Astrocyte (in vitro differentiated cells and primary cell): ENCODE measurements at regions not wholly inside any gene's neighbourhood (a gene's known extent, or its start where the extent isn't known, plus 50 kb on each side); places are given as distances from the start of the nearest gene placed in this dataset.

ENCODE experiments used
- DNase-seq: peaks from one replicate; pipeline ENCODE4 v3.0.0-alpha.2; 2010; ENCODE audit warnings: low read depth
- FAIRE-seq: peaks from 2 replicates; lab custom pipeline; 2011; peaks lifted over from hg19 to GRCh38; lab: Jason Lieb, UNC
- H2AFZ ChIP-seq: 2 replicates; pipeline ENCODE4 v1.6.0; 2012; ENCODE audit warnings: low read depth, low read length, inconsistent platforms
- H3K27ac ChIP-seq: 2 replicates; pipeline ENCODE4 v1.5.1; 2011; ENCODE audit warnings: low read depth, low read length, inconsistent platforms
- H3K27me3 ChIP-seq: 2 replicates; pipeline ENCODE4 v1.6.0; 2011; ENCODE audit warnings: low read length, inconsistent platforms; ENCODE audit not compliant: insufficient read depth
- H3K36me3 ChIP-seq: 2 replicates; pipeline ENCODE4 v1.5.1; 2011; ENCODE audit warnings: low read length, inconsistent platforms; ENCODE audit not compliant: insufficient read depth
- H3K4me1 ChIP-seq: 2 replicates; pipeline ENCODE4 v1.5.1; 2011; ENCODE audit warnings: low read length, inconsistent platforms; ENCODE audit not compliant: insufficient read depth
- H3K4me2 ChIP-seq: 2 replicates; pipeline ENCODE4 v1.6.0; 2012; ENCODE audit warnings: low read length, inconsistent platforms
- H3K4me3 ChIP-seq: 2 replicates; pipeline ENCODE4 v1.5.1; 2011; ENCODE audit warnings: low read depth, mild to moderate bottlenecking, low read length, inconsistent platforms; ENCODE audit not compliant: insufficient read depth
- H3K79me2 ChIP-seq: 2 replicates; pipeline ENCODE4 v1.6.0; 2012; ENCODE audit warnings: mild to moderate bottlenecking, low read length, inconsistent platforms; ENCODE audit not compliant: insufficient read depth
- H3K9ac ChIP-seq: 2 replicates; pipeline ENCODE4 v1.6.0; 2012; ENCODE audit warnings: mild to moderate bottlenecking, low read length, inconsistent platforms
- H3K9me3 ChIP-seq: 2 replicates; pipeline ENCODE4 v1.5.1; 2012; ENCODE audit warnings: low read depth, mild to moderate bottlenecking, low read length, inconsistent platforms; ENCODE audit not compliant: insufficient read depth
- H4K20me1 ChIP-seq: 2 replicates; pipeline ENCODE4 v1.6.0; 2012; ENCODE audit warnings: low read length, inconsistent platforms; ENCODE audit not compliant: insufficient read depth
- H3K27ac Mint-ChIP-seq: one replicate; pipeline ENCODE4 v1.8.0; 2021; ENCODE audit warnings: mild to moderate bottlenecking, mixed read lengths; ENCODE audit not compliant: unreplicated experiment
- H3K27me3 Mint-ChIP-seq: one replicate; pipeline ENCODE4 v1.8.0; 2021; ENCODE audit warnings: low read depth, mixed read lengths; ENCODE audit not compliant: unreplicated experiment
- H3K36me3 Mint-ChIP-seq: one replicate; pipeline ENCODE4 v1.8.0; 2021; ENCODE audit warnings: low read depth, mixed read lengths; ENCODE audit not compliant: unreplicated experiment
- H3K4me1 Mint-ChIP-seq: one replicate; pipeline ENCODE4 v1.8.0; 2021; ENCODE audit warnings: low read depth, mixed read lengths; ENCODE audit not compliant: unreplicated experiment
- H3K4me3 Mint-ChIP-seq: one replicate; pipeline ENCODE4 v1.8.0; 2021; ENCODE audit warnings: mild to moderate bottlenecking, moderate library complexity, mixed read lengths; ENCODE audit not compliant: unreplicated experiment
- H3K9me3 Mint-ChIP-seq: one replicate; pipeline ENCODE4 v1.8.0; 2021; ENCODE audit warnings: mild to moderate bottlenecking, mixed read lengths; ENCODE audit not compliant: unreplicated experiment
- CTCF ChIP-seq: IDR thresholded peaks from 2 replicates; pipeline ENCODE4 v1.5.1; 2011; ENCODE audit warnings: low read depth, mild to moderate bottlenecking, inconsistent platforms, low read length, moderate library complexity; ENCODE audit not compliant: insufficient read depth
- EZH2 ChIP-seq: IDR thresholded peaks from 2 replicates; pipeline ENCODE4 v1.6.1; 2012; ENCODE audit warnings: mild to moderate bottlenecking, low read length, inconsistent platforms; ENCODE audit not compliant: insufficient read depth

- Histone ChIP-seq H3K4me1 (peaks cover 22% of the 10 kb centered on the region), H3K27me3 (no peaks in the 10 kb centered on the region), H3K4me3 (no peak overlapping the region), H3K4me2 (no peak overlapping the region), H3K9me3 (no peaks in the 10 kb centered on the region), H3K9ac (peak overlapping the region; percentile 35), H3K27ac (peak overlapping the region; percentile 69), H3K36me3 (no peaks in the 10 kb centered on the region), H4K20me1 (no peaks in the 10 kb centered on the region), H2AFZ (no peak overlapping the region), H3K79me2 (no peaks in the 10 kb centered on the region)
- peak; percentile 55 for FAIRE-seq
- Mint-ChIP-seq H3K9me3 (no peaks in the 10 kb centered on the region), H3K27me3 (no peaks in the 10 kb centered on the region), H3K36me3 (no peaks in the 10 kb centered on the region), H3K4me1 (peaks cover 29% of the 10 kb centered on the region), H3K27ac (peak overlapping the region; percentile 90), H3K4me3 (no peak overlapping the region)
- TF ChIP-seq EZH2 (no peak), CTCF (no peak)
- peak; percentile 99 for DNase-seq
These were observed 117.3 kb downstream of the POSTN start for GRCh38 chr13:37481011-37481884.

GRCh38 chr13:37479916-37480315 lies 118.7 kb downstream of the POSTN start:
- no peaks in the 10 kb centered on the region for H3K27me3 ChIP-seq
- no peaks in the 10 kb centered on the region for H3K9me3 Mint-ChIP-seq
- no peak overlapping the region for H3K4me3 Mint-ChIP-seq
- no peaks in the 10 kb centered on the region for H3K27me3 Mint-ChIP-seq
- no peaks in the 10 kb centered on the region for H3K79me2 ChIP-seq
- H2AFZ ChIP-seq, result no peak overlapping the region
- H4K20me1 ChIP-seq, result no peaks in the 10 kb centered on the region
- no peak overlapping the region for H3K4me2 ChIP-seq
- H3K4me1 ChIP-seq, result peaks cover 12% of the 10 kb centered on the region
- FAIRE-seq, result no peak
- peaks cover 37% of the 10 kb centered on the region for H3K4me1 Mint-ChIP-seq
- H3K9me3 ChIP-seq, result no peaks in the 10 kb centered on the region
- H3K27ac Mint-ChIP-seq, result peak overlapping the region; percentile 71
- H3K4me3 ChIP-seq, result no peak overlapping the region
- H3K36me3 Mint-ChIP-seq, result no peaks in the 10 kb centered on the region
- DNase-seq, result no peak
- no peaks in the 10 kb centered on the region for H3K36me3 ChIP-seq
- TF ChIP-seq EZH2, result no peak
- TF ChIP-seq CTCF, result no peak
- no peak overlapping the region for H3K27ac ChIP-seq
- no peak overlapping the region for H3K9ac ChIP-seq

- no peak overlapping the region for H3K4me3 Mint-ChIP-seq
- no peaks in the 10 kb centered on the region for H3K36me3 ChIP-seq
- H3K27me3 ChIP-seq, result no peaks in the 10 kb centered on the region
- H3K9ac ChIP-seq, result peak overlapping the region; percentile 15
- peak overlapping the region; percentile 18 for H3K4me2 ChIP-seq
- H3K4me3 ChIP-seq, result no peak overlapping the region
- no peak for TF ChIP-seq EZH2
- TF ChIP-seq CTCF, result no peak
- peaks cover 12% of the 10 kb centered on the region for H3K4me1 ChIP-seq
- no peaks in the 10 kb centered on the region for H3K27me3 Mint-ChIP-seq
- DNase-seq, result peak; percentile 73
- peaks cover 4% of the 10 kb centered on the region for H3K9me3 Mint-ChIP-seq
- H3K79me2 ChIP-seq, result no peaks in the 10 kb centered on the region
- no peaks in the 10 kb centered on the region for H3K36me3 Mint-ChIP-seq
- peak overlapping the region; percentile 13 for H2AFZ ChIP-seq
- no peaks in the 10 kb centered on the region for H4K20me1 ChIP-seq
- FAIRE-seq, result peak; percentile 91
- peaks cover 38% of the 10 kb centered on the region for H3K4me1 Mint-ChIP-seq
- H3K27ac Mint-ChIP-seq, result peak overlapping the region; percentile 94
- no peaks in the 10 kb centered on the region for H3K9me3 ChIP-seq
- peak overlapping the region; percentile 46 for H3K27ac ChIP-seq
These were observed 121.7 kb downstream of the POSTN start for GRCh38 chr13:37476874-37477273.
